Loucy (cell line): ENCODE measurements at regions not wholly inside any gene's neighbourhood (a gene's known extent, or its start where the extent isn't known, plus 50 kb on each side); places are given as distances from the start of the nearest gene placed in this dataset.

Source experiments
- H2AFZ ChIP-seq: fragments of 200-600 bp; sonication (generic); 2 replicates; pipeline ENCODE4 v1.6.0; 2016; ENCODE audit warnings: antibody characterized with exemption, mild to moderate bottlenecking, low read length, moderate library complexity
- H3F3A ChIP-seq: fragments of 200-600 bp; 2 replicates; pipeline ENCODE4 v1.6.0; 2016; ENCODE audit warnings: antibody characterized with exemption, low read depth, mild to moderate bottlenecking
- H3K27me3 ChIP-seq: fragments of 200-600 bp; sonication (generic); 2 replicates; pipeline ENCODE4 v1.6.1; 2014; ENCODE audit warnings: low read length, mild to moderate bottlenecking; ENCODE audit not compliant: insufficient read depth, poor library complexity, severe bottlenecking
- H3K36me3 ChIP-seq: fragments of 200-600 bp; sonication (generic); 2 replicates; pipeline ENCODE4 v1.6.1; 2016; ENCODE audit warnings: low read length; ENCODE audit not compliant: insufficient read depth
- H3K4me1 ChIP-seq: fragments of 200-600 bp; sonication (generic); 2 replicates; pipeline ENCODE4 v1.5.1; 2014; ENCODE audit warnings: low read length, mild to moderate bottlenecking; ENCODE audit not compliant: insufficient read depth, poor library complexity, severe bottlenecking
- H3K4me2 ChIP-seq: fragments of 200-600 bp; sonication (generic); 2 replicates; pipeline ENCODE4 v1.6.0; 2014; ENCODE audit warnings: antibody characterized with exemption, low read length, low read depth, mild to moderate bottlenecking; ENCODE audit not compliant: poor library complexity, severe bottlenecking
- H3K4me3 ChIP-seq: fragments of 200-600 bp; sonication (generic); 2 replicates; pipeline ENCODE4 v1.5.1; 2014; ENCODE audit warnings: low read length, mild to moderate bottlenecking, mixed read lengths; ENCODE audit not compliant: poor library complexity, severe bottlenecking
- H3K79me2 ChIP-seq: fragments of 200-600 bp; sonication (generic); 2 replicates; pipeline ENCODE4 v1.6.1; 2014; ENCODE audit warnings: low read length; ENCODE audit not compliant: insufficient read depth
- H3K9ac ChIP-seq: fragments of 200-600 bp; sonication (generic); 2 replicates; pipeline ENCODE4 v1.6.0; 2014; ENCODE audit warnings: mild to moderate bottlenecking, low read depth, low read length, moderate library complexity; ENCODE audit not compliant: poor library complexity, severe bottlenecking
- H3K9me2 ChIP-seq: fragments of 200-600 bp; sonication (generic); replicated peaks from 2 replicates; pipeline ENCODE4 v1.6.1; 2016; ENCODE audit warnings: low read depth, low read length, mixed read lengths
- H3K9me3 ChIP-seq: fragments of 200-600 bp; sonication (generic); 2 replicates; pipeline ENCODE4 v1.6.1; 2014; ENCODE audit warnings: mild to moderate bottlenecking, antibody characterized with exemption, low read length, low read depth; ENCODE audit not compliant: insufficient read depth
- H4K20me1 ChIP-seq: fragments of 200-600 bp; sonication (generic); 2 replicates; pipeline ENCODE4 v1.6.0; 2014; ENCODE audit warnings: antibody characterized with exemption, low read length, mild to moderate bottlenecking; ENCODE audit not compliant: insufficient read depth, poor library complexity, severe bottlenecking
- EZH2phosphoT487 ChIP-seq: fragments of 200-600 bp; IDR thresholded peaks from 2 replicates; pipeline ENCODE4 v1.6.1; 2018; ENCODE audit warnings: antibody characterized with exemption, mild to moderate bottlenecking, moderate library complexity, borderline replicate concordance
- TF ChIP-seq, protein P1 (sequence below): fragments of 200-600 bp; sonication (generic); conservative IDR thresholded peaks from 2 replicates; pipeline ENCODE4 v1.5.1; 2014; ENCODE audit warnings: mild to moderate bottlenecking, antibody characterized with exemption, low read length

DNA sequence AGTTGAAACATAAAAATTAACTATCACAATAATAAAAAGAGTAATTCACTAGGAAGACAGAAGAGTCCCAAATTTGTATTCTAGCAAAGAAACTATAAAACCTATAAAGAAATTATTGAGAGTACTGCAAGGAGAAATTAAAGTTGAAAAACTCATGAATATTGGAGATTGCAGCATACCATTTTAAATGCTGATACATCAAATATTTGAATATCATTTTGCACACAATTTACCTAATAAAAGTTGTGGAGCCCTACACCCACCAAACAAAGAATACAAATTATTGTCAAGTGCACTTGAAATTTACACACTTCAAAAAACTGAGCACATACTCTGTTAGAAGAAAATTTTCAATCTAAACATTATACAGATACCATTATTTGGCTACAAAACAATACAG is 531.6 kb upstream of the SMIM21 start:
- Histone ChIP-seq H3K4me3 (no peak overlapping the region), H3F3A (no peaks in the 10 kb centered on the region)

DNA sequence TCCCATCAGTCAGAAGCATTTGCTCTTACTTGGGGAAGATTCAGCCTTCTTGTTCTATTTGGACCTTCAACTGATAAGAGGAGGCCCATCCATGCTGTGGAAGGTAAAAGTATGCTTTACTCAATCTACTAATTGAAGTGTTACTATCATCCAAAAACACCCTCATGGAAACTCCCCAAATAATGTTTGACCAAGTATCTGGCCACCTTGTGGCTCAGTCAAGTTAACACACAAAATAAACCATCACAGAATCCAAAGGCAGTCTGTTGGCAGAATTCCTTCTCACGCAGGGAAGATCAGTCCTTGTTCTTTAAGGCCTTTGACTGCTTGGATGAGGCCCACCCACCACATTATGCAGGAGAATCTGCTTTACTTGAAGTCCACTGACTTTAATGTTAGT is 531.2 kb upstream of the SMIM21 start:
- H3K4me3 ChIP-seq = no peak overlapping the region
- no peaks in the 10 kb centered on the region for H3K4me1 ChIP-seq
- H3K9me3 ChIP-seq = no peaks in the 10 kb centered on the region
- TF ChIP-seq EZH2phosphoT487 = no peak
- TF ChIP-seq, protein P1, sequence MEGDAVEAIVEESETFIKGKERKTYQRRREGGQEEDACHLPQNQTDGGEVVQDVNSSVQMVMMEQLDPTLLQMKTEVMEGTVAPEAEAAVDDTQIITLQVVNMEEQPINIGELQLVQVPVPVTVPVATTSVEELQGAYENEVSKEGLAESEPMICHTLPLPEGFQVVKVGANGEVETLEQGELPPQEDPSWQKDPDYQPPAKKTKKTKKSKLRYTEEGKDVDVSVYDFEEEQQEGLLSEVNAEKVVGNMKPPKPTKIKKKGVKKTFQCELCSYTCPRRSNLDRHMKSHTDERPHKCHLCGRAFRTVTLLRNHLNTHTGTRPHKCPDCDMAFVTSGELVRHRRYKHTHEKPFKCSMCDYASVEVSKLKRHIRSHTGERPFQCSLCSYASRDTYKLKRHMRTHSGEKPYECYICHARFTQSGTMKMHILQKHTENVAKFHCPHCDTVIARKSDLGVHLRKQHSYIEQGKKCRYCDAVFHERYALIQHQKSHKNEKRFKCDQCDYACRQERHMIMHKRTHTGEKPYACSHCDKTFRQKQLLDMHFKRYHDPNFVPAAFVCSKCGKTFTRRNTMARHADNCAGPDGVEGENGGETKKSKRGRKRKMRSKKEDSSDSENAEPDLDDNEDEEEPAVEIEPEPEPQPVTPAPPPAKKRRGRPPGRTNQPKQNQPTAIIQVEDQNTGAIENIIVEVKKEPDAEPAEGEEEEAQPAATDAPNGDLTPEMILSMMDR = no peak
- H3K27me3 ChIP-seq = no peaks in the 10 kb centered on the region
- no peaks in the 10 kb centered on the region for H3K9me2 ChIP-seq
- no peaks in the 10 kb centered on the region for H3F3A ChIP-seq
- no peak overlapping the region for H2AFZ ChIP-seq
- no peaks in the 10 kb centered on the region for H3K79me2 ChIP-seq
- H4K20me1 ChIP-seq = no peaks in the 10 kb centered on the region
- no peak overlapping the region for H3K4me2 ChIP-seq
- no peak overlapping the region for H3K9ac ChIP-seq
- H3K36me3 ChIP-seq = no peaks in the 10 kb centered on the region

More for the DNA sequence above, 531.6 kb upstream of the SMIM21 start:
- Histone ChIP-seq H3K27me3 (no peaks in the 10 kb centered on the region), H3K9me2 (no peaks in the 10 kb centered on the region), H4K20me1 (no peaks in the 10 kb centered on the region), H3K9me3 (no peaks in the 10 kb centered on the region), H3K9ac (no peak overlapping the region), H3K4me1 (no peaks in the 10 kb centered on the region), H3K79me2 (no peaks in the 10 kb centered on the region), H3K36me3 (no peaks in the 10 kb centered on the region), H2AFZ (no peak overlapping the region), H3K4me2 (no peak overlapping the region)
- TF ChIP-seq EZH2phosphoT487 = no peak
- TF ChIP-seq, protein P1 = no peak

DNA sequence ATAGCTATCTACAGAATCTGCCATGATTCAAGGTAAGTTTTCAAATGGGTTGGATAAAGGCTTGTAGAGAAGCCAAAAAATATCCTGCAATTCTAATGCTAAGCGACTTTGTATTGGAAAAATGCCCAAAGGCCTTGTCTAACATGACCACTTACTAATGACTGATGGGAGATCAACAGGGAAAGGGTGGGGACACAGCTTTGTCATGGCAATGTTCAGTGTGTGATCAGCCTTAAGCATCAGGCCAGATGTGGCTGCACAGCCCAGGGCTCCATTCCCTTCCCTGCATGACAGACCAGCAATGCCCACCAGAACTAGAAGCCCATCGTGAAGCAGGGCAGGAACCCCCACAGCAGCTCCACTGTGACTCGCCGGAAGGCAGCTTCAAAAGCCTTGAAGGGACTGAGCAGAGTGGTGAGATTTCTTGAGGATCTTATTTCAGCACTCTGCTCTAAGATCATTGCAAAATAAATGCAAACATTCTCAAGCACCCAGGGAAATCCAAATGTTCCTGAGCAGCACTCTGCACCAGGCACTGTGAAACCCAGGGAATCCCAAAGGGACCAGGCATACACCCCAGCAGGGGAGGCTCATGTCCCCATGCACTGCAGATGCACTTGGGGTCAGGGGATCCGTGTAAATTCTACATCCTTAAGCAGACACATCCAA is 517.9 kb upstream of the SMIM21 start:
- Histone ChIP-seq H3K9ac (no peak overlapping the region), H3K9me2 (no peaks in the 10 kb centered on the region)
- TF ChIP-seq, protein P1 = no peak
- no peak for TF ChIP-seq EZH2phosphoT487

More for the DNA sequence above, 517.9 kb upstream of the SMIM21 start:
- no peaks in the 10 kb centered on the region for H3K27me3 ChIP-seq
- no peaks in the 10 kb centered on the region for H3K79me2 ChIP-seq
- H3K9me3 ChIP-seq = 0 out of 2 replicates have a peak, but pooled peaks cover 3% of the 10 kb centered on the region
- no peaks in the 10 kb centered on the region for H3K36me3 ChIP-seq
- no peaks in the 10 kb centered on the region for H3K4me1 ChIP-seq
- no peak overlapping the region for H3K4me3 ChIP-seq
- H3F3A ChIP-seq = no peaks in the 10 kb centered on the region
- no peak overlapping the region for H3K4me2 ChIP-seq
- no peaks in the 10 kb centered on the region for H4K20me1 ChIP-seq
- H2AFZ ChIP-seq = no peak overlapping the region
